HG03439 (cell line): ENCODE measurements at regions not wholly inside any gene's neighbourhood (a gene's known extent, or its start where the extent isn't known, plus 50 kb on each side); places are given as distances from the start of the nearest gene placed in this dataset.
"Not testable (repeated sequence)": the region's sequence is repeated elsewhere in the genome, so short reads cannot be mapped to it uniquely, and the experiment has no call there.

Source experiments
- ATAC-seq: cut with Tn5 transposase; IDR thresholded peaks from one replicate; pipeline ENCODE4 v1.9.1; 2021; ENCODE audit warnings: mild to moderate bottlenecking, moderate library complexity; ENCODE audit not compliant: unreplicated experiment

GRCh38 chr2:219726916-219727315 is 99.5 kb downstream of the SLC4A3 start:
- no peak for ATAC-seq

GRCh38 chr2:219727771-219728429 is 100.5 kb downstream of the SLC4A3 start:
- no peak for ATAC-seq

GRCh38 chr2:219728991-219729487 is 101.6 kb downstream of the SLC4A3 start:
- ATAC-seq = no peak

GRCh38 chr2:219731173-219731572 is 103.7 kb downstream of the SLC4A3 start:
- no peak for ATAC-seq

- ATAC-seq = no peak
These were observed 105.7 kb downstream of the SLC4A3 start for GRCh38 chr2:219733106-219733505.

- no peak for ATAC-seq
These were observed 106.3 kb downstream of the SLC4A3 start for GRCh38 chr2:219733746-219734145.

- no peak for ATAC-seq
These were observed 108.8 kb downstream of the SLC4A3 start for GRCh38 chr2:219736209-219736608.

GRCh38 chr2:219737270-219737691 is 109.9 kb downstream of the SLC4A3 start:
- ATAC-seq = no peak

GRCh38 chr2:219739066-219739465 is 111.6 kb downstream of the SLC4A3 start:
- ATAC-seq = no peak

- no peak for ATAC-seq
These were observed 112.5 kb downstream of the SLC4A3 start for GRCh38 chr2:219739866-219740440.

GRCh38 chr2:219743548-219743947 is 116.1 kb downstream of the SLC4A3 start:
- no peak for ATAC-seq

GRCh38 chr2:219744066-219744465 is 116.6 kb downstream of the SLC4A3 start:
- no peak for ATAC-seq

- ATAC-seq = no peak
These were observed 117.2 kb downstream of the SLC4A3 start for GRCh38 chr2:219744600-219744999.

GRCh38 chr2:219747637-219748036 is 120.2 kb downstream of the SLC4A3 start:
- no peak for ATAC-seq

- no peak for ATAC-seq
These were observed 121.5 kb downstream of the SLC4A3 start for GRCh38 chr2:219748671-219749570.

GRCh38 chr2:219751121-219751520 is 123.7 kb downstream of the SLC4A3 start:
- ATAC-seq = not testable (repeated sequence)

- ATAC-seq = no peak
These were observed 125.3 kb downstream of the SLC4A3 start for GRCh38 chr2:219752726-219753125.

- no peak for ATAC-seq
These were observed 131.7 kb downstream of the SLC4A3 start for GRCh38 chr2:219758907-219759680.

GRCh38 chr2:219759801-219760200 is 132.4 kb downstream of the SLC4A3 start:
- no peak for ATAC-seq

- no peak for ATAC-seq
These were observed 137.9 kb downstream of the SLC4A3 start for GRCh38 chr2:219765231-219765911.
